K562 (cell line): ENCODE measurements at regions not wholly inside any gene's neighbourhood (a gene's known extent, or its start where the extent isn't known, plus 50 kb on each side); places are given as distances from the start of the nearest gene placed in this dataset.

Experiments
- ATAC-seq: fragments of 200-7000 bp; cut with Tn5 transposase; 3 replicates; pipeline ENCODE4 v1.9.1; 2020; ENCODE audit warnings: moderate library complexity
- BruUV-seq: library from RNA; stranded (reverse); fragments of 400-500 nt; replicated peaks from 2 replicates; lab custom pipeline; 2021; lab: Mats Ljungman, UMichigan
- CTCF ChIA-PET: fragments of 300-600 bp; formaldehyde crosslinking; extraction: SDS; loops from one replicate; lab custom pipeline; 2021; ENCODE audit warnings: low intra/inter-chr PET ratio; lab: Yijun Ruan, JAX
- POLR2A ChIA-PET: fragments of 300-600, 350-650 bp; sonication (Branson Sonifier 250); formaldehyde crosslinking; extraction: SDS; loops from one replicate; lab custom pipeline; 2021; ENCODE audit warnings: antibody characterized with exemption, inconsistent platforms; lab: Yijun Ruan, JAX
- DNase-seq, 4 experiments: peaks; one replicate each; pipeline versions ENCODE4 v3.0.0 to v3.0.0-alpha.2; 2011 to 2018; ENCODE audit warnings: low spot score in 3 of 4, mixed read lengths in 3 of 4; ENCODE audit errors: extremely low read depth in 1 of 4
- FAIRE-seq: peaks from 2 replicates; lab custom pipeline; 2011; peaks lifted over from hg19 to GRCh38; lab: Jason Lieb, UNC
- H2AFZ ChIP-seq: 2 replicates; pipeline ENCODE4 v1.6.0; 2011; ENCODE audit warnings: low read depth, low read length, control low read depth, inconsistent platforms
- H3K27ac ChIP-seq: fragments of 200-600 bp; 3 replicates; pipeline ENCODE4 v1.8.0; 2011; ENCODE audit warnings: low read depth, mild to moderate bottlenecking, control low read depth, inconsistent platforms, low read length, moderate library complexity, mixed read lengths; ENCODE audit errors: extremely low read depth
- H3K27me3 ChIP-seq, 2 experiments: fragments of 300-600 bp in 1 of 2; 2 replicates in 1 of 2; 3 replicates in 1 of 2; pipeline versions ENCODE4 v1.6.0 to v1.8.0; 2011; ENCODE audit warnings: inconsistent platforms in 2 of 2, low read length in 2 of 2, mild to moderate bottlenecking in 1 of 2, mixed read lengths in 1 of 2, moderate library complexity in 1 of 2; ENCODE audit not compliant: control insufficient read depth in 2 of 2, insufficient read depth in 2 of 2
- H3K36me3 ChIP-seq: fragments of 300-600 bp; 3 replicates; pipeline ENCODE4 v1.8.0; 2011; ENCODE audit warnings: mild to moderate bottlenecking, low read length, inconsistent platforms; ENCODE audit not compliant: control insufficient read depth, insufficient read depth
- H3K4me1 ChIP-seq, 2 experiments: fragments of 200-600 bp in 1 of 2; replicated peaks in 1 of 2; 2 replicates in 1 of 2; 3 replicates in 1 of 2; pipeline versions ENCODE4 v1.5.1 to v1.8.0; 2011; ENCODE audit warnings: inconsistent platforms in 2 of 2, low read length in 2 of 2, mild to moderate bottlenecking in 1 of 2, mixed read lengths in 1 of 2, moderate library complexity in 1 of 2; ENCODE audit not compliant: control insufficient read depth in 2 of 2, insufficient read depth in 2 of 2
- H3K4me2 ChIP-seq: 2 replicates; pipeline ENCODE4 v1.6.1; 2011; ENCODE audit warnings: low read length, control low read depth, inconsistent platforms, mixed read lengths; ENCODE audit not compliant: insufficient read depth
- H3K4me3 ChIP-seq: fragments of 200-600 bp; sonication (generic), shearing (Covaris generic); 2 replicates; pipeline ENCODE4 v1.5.1; 2016; ENCODE audit warnings: control low read depth, inconsistent platforms
- H3K79me2 ChIP-seq: fragments of 200-600 bp; 3 replicates; pipeline ENCODE4 v1.8.0; 2011; ENCODE audit warnings: low read length, inconsistent platforms; ENCODE audit not compliant: control insufficient read depth, insufficient read depth
- H3K9ac ChIP-seq, 2 experiments: 2 replicates each; pipeline versions ENCODE4 v1.6.0 to v1.6.1; 2011; ENCODE audit warnings: low read depth in 2 of 2, low read length in 2 of 2, control low read depth in 1 of 2, inconsistent platforms in 1 of 2, mild to moderate bottlenecking in 1 of 2, mixed read lengths in 1 of 2; ENCODE audit not compliant: insufficient read depth in 1 of 2
- H3K9me1 ChIP-seq: one replicate; pipeline ENCODE4 v1.6.0; 2011; ENCODE audit warnings: inconsistent platforms, mild to moderate bottlenecking, low read length, moderate library complexity; ENCODE audit not compliant: control insufficient read depth, insufficient read depth
- H3K9me3 ChIP-seq: replicated peaks from 2 replicates; pipeline ENCODE4 v1.5.1; 2011; ENCODE audit warnings: low read depth, low read length, inconsistent platforms; ENCODE audit not compliant: control insufficient read depth, insufficient read depth
- H4K20me1 ChIP-seq: replicated peaks from 2 replicates; pipeline ENCODE4 v1.6.1; 2011; ENCODE audit warnings: low read length, inconsistent platforms, mixed read lengths; ENCODE audit not compliant: control insufficient read depth, insufficient read depth
- ELF4 ChIP-seq: fragments of 450-650 bp; formaldehyde crosslinking; IDR thresholded peaks from 2 replicates; pipeline ENCODE4 v1.4.0; 2022; ENCODE audit warnings: missing genetic modification characterization
- PHB ChIP-seq: fragments of 250-450 bp; sonication (Bioruptor Pico); IDR thresholded peaks from 2 replicates; pipeline ENCODE4 v1.5.0; 2021
- POLR2A ChIP-seq: fragments of 450-650 bp; conservative IDR thresholded peaks from 2 replicates; pipeline ENCODE4 v1.6.1; 2016
- ZNF217 ChIP-seq: sonication (generic); formaldehyde crosslinking; IDR thresholded peaks from 2 replicates; pipeline ENCODE4 v1.8.0; 2022; ENCODE audit warnings: mild to moderate bottlenecking, missing genetic modification reagents
- ZNF316 ChIP-seq: fragments of 450-650 bp; IDR thresholded peaks from 2 replicates; pipeline ENCODE4 v1.6.1; 2016
- ZNF695 ChIP-seq: fragments of 450-650 bp; formaldehyde crosslinking; IDR thresholded peaks from 2 replicates; pipeline ENCODE4 v1.4.0; 2020; ENCODE audit warnings: mild to moderate bottlenecking, moderate library complexity
- ZNF778 ChIP-seq: fragments of 450-650 bp; formaldehyde crosslinking; IDR thresholded peaks from 2 replicates; pipeline ENCODE4 v1.4.0; 2020; ENCODE audit warnings: mild to moderate bottlenecking, moderate library complexity
- WGBS: fragments of 100-300 bp; shearing (Covaris generic); methylation state at CpG from one replicate; pipeline ENCODE4 v1.1.6; 2016; ENCODE audit warnings: low coverage, mixed read lengths; ENCODE audit not compliant: insufficient coverage; ENCODE audit errors: missing lambda C conversion rate; 5-methylcytosine and 5-hydroxymethylcytosine counted together
- in situ Hi-C: fragments of 300-500 bp; cut with MboI; formaldehyde crosslinking; loops from 4 replicates; pipeline ENCODE4 v1.15.0; 2018; ENCODE audit warnings: inconsistent platforms, mixed read lengths
- intact Hi-C: fragments of 100-400 bp; cut with micrococcal nuclease; formaldehyde crosslinking; loops from 2 replicates; pipeline ENCODE4 v1.14.2; 2022
- TF ChIP-seq, protein P1 (sequence below), 2 experiments: IDR thresholded peaks; 2 replicates each; pipeline ENCODE4 v1.6.1; 2011; ENCODE audit warnings: borderline replicate concordance in 1 of 2, control low read depth in 1 of 2, low read depth in 1 of 2, low read length in 1 of 2, mild to moderate bottlenecking in 1 of 2, mixed read lengths in 1 of 2, moderate library complexity in 1 of 2; ENCODE audit not compliant: insufficient read depth in 1 of 2, insufficient read length in 1 of 2, poor library complexity in 1 of 2, severe bottlenecking in 1 of 2; ENCODE audit errors: extremely low read depth in 1 of 2
- TF ChIP-seq, protein P2 (sequence below): fragments of 450-650 bp; IDR thresholded peaks from 2 replicates; pipeline ENCODE4 v1.6.1; 2016; ENCODE audit warnings: low read depth

DNA sequence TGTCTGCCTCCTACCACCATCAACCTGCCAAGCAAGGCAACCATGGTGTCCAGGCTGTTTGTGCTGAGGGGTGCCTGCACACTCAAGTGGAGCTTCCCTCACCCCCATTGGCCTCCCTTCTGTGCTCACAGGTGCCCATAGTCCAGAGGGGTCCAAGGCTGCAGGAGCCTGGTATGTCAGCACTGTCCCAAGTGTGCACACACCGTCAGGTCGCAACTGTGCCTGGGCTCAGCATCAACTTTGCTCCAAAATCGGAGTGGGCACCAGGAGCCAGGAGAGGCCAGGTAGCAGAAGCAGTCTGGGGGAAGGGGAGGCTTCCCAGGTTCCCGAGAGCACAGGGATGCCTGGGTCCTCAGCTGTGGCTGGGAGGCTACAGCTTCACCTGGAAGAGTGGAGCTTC, 1528.2 kb upstream of the SLC39A10 start:
- intact Hi-C loops (no loop called here), in situ Hi-C loops (no loop called here)
- ChIA-PET CTCF (no interaction called here), POLR2A (no interaction called here)
- Histone ChIP-seq H3K9me3 (no peaks in the 10 kb centered on the region), H3K9ac (no peak overlapping the region), H3K9me1 (no peaks in the 10 kb centered on the region), H3K79me2 (no peaks in the 10 kb centered on the region), H2AFZ (no peak overlapping the region), H3K4me1 (no peaks in the 10 kb centered on the region), H4K20me1 (no peaks in the 10 kb centered on the region), H3K27me3 (no peaks in the 10 kb centered on the region), H3K36me3 (no peaks in the 10 kb centered on the region), H3K4me3 (no peak overlapping the region), H3K4me2 (no peak overlapping the region), H3K27ac (no peak overlapping the region)
- no peak for DNase-seq
- WGBS, result 0% methylated on average over 1 of the region's 4 CpGs
- no peak for TF ChIP-seq ZNF695 (CRISPR knock-in tag)
- no peak for TF ChIP-seq PHB (CRISPR knock-in tag)
- TF ChIP-seq, protein P1, sequence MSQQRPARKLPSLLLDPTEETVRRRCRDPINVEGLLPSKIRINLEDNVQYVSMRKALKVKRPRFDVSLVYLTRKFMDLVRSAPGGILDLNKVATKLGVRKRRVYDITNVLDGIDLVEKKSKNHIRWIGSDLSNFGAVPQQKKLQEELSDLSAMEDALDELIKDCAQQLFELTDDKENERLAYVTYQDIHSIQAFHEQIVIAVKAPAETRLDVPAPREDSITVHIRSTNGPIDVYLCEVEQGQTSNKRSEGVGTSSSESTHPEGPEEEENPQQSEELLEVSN (IDR thresholded peaks at IDR 0.05; ENCODE audit: borderline replicate concordance in 1 of 2, extremely low read depth in 1 of 2, insufficient read depth in 1 of 2, insufficient read length in 1 of 2, low read depth in 1 of 2, low read length in 1 of 2, poor library complexity in 1 of 2, severe bottlenecking in 1 of 2), result no peak
- no peak for TF ChIP-seq ELF4 (CRISPR knock-in tag)
- FAIRE-seq, result no peak
- ATAC-seq, result no peak
- no TSS peak for BruUV-seq

DNA sequence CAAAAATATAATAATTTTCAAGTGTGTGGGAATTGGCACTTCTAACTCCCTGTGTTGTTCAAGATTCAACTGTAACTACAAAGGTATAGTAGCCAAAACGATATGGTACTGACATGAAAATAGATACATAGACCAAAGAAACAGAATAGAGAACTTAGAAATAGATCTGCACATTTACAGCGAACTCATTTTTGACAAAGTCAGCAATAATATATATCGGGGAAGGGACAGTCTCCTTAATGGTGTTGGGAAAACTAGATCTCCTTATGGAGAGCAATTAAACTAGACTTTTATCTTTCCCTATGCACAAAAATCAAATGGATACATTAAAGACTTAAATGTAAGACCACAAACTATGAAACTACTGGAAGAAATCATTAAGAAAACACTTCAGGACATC, 1530.6 kb upstream of the SLC39A10 start:
- CTCF ChIA-PET, result no interaction called here
- no peak for TF ChIP-seq POLR2A
- peak; percentile 26; the same call in 1 of the 2 replicates for TF ChIP-seq ZNF316
- TF ChIP-seq, protein P2, sequence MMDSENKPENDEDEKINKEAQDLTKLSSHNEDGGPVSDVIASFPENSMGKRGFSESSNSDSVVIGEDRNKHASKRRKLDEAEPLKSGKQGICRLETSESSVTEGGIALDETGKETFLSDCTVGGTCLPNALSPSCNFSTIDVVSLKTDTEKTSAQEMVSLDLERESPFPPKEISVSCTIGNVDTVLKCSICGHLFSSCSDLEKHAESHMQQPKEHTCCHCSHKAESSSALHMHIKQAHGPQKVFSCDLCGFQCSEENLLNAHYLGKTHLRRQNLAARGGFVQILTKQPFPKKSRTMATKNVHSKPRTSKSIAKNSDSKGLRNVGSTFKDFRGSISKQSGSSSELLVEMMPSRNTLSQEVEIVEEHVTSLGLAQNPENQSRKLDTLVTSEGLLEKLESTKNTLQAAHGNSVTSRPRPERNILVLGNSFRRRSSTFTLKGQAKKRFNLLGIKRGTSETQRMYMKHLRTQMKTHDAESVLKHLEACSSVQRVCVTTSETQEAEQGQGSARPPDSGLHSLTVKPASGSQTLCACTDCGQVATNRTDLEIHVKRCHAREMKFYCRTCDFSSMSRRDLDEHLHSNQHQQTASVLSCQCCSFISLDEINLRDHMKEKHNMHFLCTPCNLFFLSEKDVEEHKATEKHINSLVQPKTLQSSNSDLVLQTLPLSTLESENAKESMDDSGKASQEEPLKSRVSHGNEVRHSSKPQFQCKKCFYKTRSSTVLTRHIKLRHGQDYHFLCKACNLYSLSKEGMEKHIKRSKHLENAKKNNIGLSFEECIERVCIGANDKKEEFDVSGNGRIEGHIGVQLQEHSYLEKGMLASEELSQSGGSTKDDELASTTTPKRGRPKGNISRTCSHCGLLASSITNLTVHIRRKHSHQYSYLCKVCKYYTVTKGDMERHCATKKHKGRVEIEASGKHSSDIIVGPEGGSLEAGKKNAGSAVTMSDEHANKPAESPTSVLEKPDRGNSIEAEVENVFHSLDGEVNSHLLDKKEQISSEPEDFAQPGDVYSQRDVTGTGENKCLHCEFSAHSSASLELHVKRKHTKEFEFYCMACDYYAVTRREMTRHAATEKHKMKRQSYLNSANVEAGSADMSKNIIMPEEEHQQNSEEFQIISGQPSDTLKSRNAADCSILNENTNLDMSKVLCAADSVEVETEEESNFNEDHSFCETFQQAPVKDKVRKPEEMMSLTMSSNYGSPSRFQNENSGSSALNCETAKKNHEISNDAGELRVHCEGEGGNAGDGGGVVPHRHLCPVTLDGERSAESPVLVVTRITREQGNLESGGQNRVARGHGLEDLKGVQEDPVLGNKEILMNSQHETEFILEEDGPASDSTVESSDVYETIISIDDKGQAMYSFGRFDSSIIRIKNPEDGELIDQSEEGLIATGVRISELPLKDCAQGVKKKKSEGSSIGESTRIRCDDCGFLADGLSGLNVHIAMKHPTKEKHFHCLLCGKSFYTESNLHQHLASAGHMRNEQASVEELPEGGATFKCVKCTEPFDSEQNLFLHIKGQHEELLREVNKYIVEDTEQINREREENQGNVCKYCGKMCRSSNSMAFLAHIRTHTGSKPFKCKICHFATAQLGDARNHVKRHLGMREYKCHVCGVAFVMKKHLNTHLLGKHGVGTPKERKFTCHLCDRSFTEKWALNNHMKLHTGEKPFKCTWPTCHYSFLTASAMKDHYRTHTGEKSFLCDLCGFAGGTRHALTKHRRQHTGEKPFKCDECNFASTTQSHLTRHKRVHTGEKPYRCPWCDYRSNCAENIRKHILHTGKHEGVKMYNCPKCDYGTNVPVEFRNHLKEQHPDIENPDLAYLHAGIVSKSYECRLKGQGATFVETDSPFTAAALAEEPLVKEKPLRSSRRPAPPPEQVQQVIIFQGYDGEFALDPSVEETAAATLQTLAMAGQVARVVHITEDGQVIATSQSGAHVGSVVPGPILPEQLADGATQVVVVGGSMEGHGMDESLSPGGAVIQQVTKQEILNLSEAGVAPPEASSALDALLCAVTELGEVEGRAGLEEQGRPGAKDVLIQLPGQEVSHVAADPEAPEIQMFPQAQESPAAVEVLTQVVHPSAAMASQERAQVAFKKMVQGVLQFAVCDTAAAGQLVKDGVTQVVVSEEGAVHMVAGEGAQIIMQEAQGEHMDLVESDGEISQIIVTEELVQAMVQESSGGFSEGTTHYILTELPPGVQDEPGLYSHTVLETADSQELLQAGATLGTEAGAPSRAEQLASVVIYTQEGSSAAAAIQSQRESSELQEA, result no peak
- TF ChIP-seq ZNF778 (CRISPR knock-in tag), result no peak
- TF ChIP-seq ZNF217 (CRISPR knock-in tag), result no peak

More for the DNA sequence above, 1530.6 kb upstream of the SLC39A10 start:
- Histone ChIP-seq H4K20me1 (no peaks in the 10 kb centered on the region), H3K27me3 (no peaks in the 10 kb centered on the region), H3K4me2 (no peak overlapping the region), H2AFZ (no peak overlapping the region), H3K9me3 (no peaks in the 10 kb centered on the region), H3K4me1 (no peaks in the 10 kb centered on the region), H3K9ac (no peak overlapping the region), H3K36me3 (no peaks in the 10 kb centered on the region), H3K79me2 (no peaks in the 10 kb centered on the region), H3K9me1 (no peaks in the 10 kb centered on the region), H3K4me3 (no peak overlapping the region), H3K27ac (no peak overlapping the region)
- POLR2A ChIA-PET, result no interaction called here
- FAIRE-seq, result no peak
- ATAC-seq, result no peak
- BruUV-seq, result no TSS peak
- 6% methylated on average over 3 of the region's 3 CpGs for WGBS
- in situ Hi-C loops (no loop called here), intact Hi-C loops (no loop called here)
- DNase-seq, result no peak
